ENCODE measurements at regions not wholly inside any gene's neighbourhood (a gene's known extent, or its start where the extent isn't known, plus 50 kb on each side); places are given as distances from the start of the nearest gene placed in this dataset.
"Not testable (repeated sequence)": the region's sequence is repeated elsewhere in the genome, so short reads cannot be mapped to it uniquely, and the experiment has no call there.

- no peaks in the 10 kb centered on the region for H3K9me1 ChIP-seq (ENCODE audit: control insufficient read depth, extremely low read depth, insufficient read depth, low read length)
- H3K79me2 ChIP-seq (ENCODE audit: control insufficient read depth, insufficient read depth, low read length), result no peaks in the 10 kb centered on the region
- no peak overlapping the region for H2AFZ ChIP-seq (ENCODE audit: control insufficient read depth, low read length)
- H3K9me3 ChIP-seq (ENCODE audit: control insufficient read depth, low read depth, low read length), result no peaks in the 10 kb centered on the region
- FAIRE-seq (no peak), DNase-seq (ENCODE audit: low read depth, low spot score) (no peak)
- H3K4me2 ChIP-seq (ENCODE audit: control insufficient read depth, extremely low read depth, insufficient read depth, low read depth, low read length), result no peak overlapping the region
- H3K4me1 ChIP-seq (ENCODE audit: control insufficient read depth, extremely low read depth, insufficient read depth, low read length), result no peaks in the 10 kb centered on the region
- H4K20me1 ChIP-seq (ENCODE audit: control insufficient read depth, extremely low read depth, insufficient read depth, low read length), result no peaks in the 10 kb centered on the region
- TF ChIP-seq CTCF (optimal IDR thresholded peaks at IDR 0.05 in 1 of 3, IDR thresholded peaks at IDR 0.05 in 1 of 3, conservative IDR thresholded peaks at IDR 0.05 in 1 of 3; ENCODE audit: extremely low read depth in 1 of 3, insufficient read depth in 2 of 3, low read length in 3 of 3) (no peak), EZH2 (IDR thresholded peaks at IDR 0.05; ENCODE audit: low read length) (no peak)
- no peak overlapping the region for H3K4me3 ChIP-seq (ENCODE audit: control insufficient read depth in 2 of 3, extremely low read depth in 1 of 3, insufficient read depth in 2 of 3, low read depth in 1 of 3, low read length in 3 of 3)
- H3K9ac ChIP-seq (ENCODE audit: control insufficient read depth, extremely low read depth, insufficient read depth, low read length), result no peak overlapping the region
- H3K27me3 ChIP-seq (ENCODE audit: control insufficient read depth, extremely low read depth, insufficient read depth, low read length), result no peaks in the 10 kb centered on the region
- dilution Hi-C loops (cut with MboI; ENCODE audit: extremely low pct_ligation_motif_present, low sequenced_read_pairs), result no loop called here
- H3K36me3 ChIP-seq (ENCODE audit: control insufficient read depth in 2 of 2, extremely low read depth in 1 of 2, insufficient read depth in 2 of 2, low read length in 2 of 2), result no peaks in the 10 kb centered on the region
- H3K27ac ChIP-seq (ENCODE audit: control insufficient read depth, insufficient read depth, low read length), result no peak overlapping the region
Measured at GRCh38 chr11:24267014-24267413, 229.8 kb upstream of the LUZP2 start.

- Histone ChIP-seq H3K36me3 (ENCODE audit: control insufficient read depth in 2 of 2, extremely low read depth in 1 of 2, insufficient read depth in 2 of 2, low read length in 2 of 2) (no peaks in the 10 kb centered on the region), H3K4me2 (ENCODE audit: control insufficient read depth, extremely low read depth, insufficient read depth, low read depth, low read length) (no peak overlapping the region), H3K9me1 (ENCODE audit: control insufficient read depth, extremely low read depth, insufficient read depth, low read length) (no peaks in the 10 kb centered on the region), H3K4me3 (ENCODE audit: control insufficient read depth in 2 of 3, extremely low read depth in 1 of 3, insufficient read depth in 2 of 3, low read depth in 1 of 3, low read length in 3 of 3) (no peak overlapping the region), H3K79me2 (ENCODE audit: control insufficient read depth, insufficient read depth, low read length) (no peaks in the 10 kb centered on the region), H4K20me1 (ENCODE audit: control insufficient read depth, extremely low read depth, insufficient read depth, low read length) (no peaks in the 10 kb centered on the region), H3K9me3 (ENCODE audit: control insufficient read depth, low read depth, low read length) (no peaks in the 10 kb centered on the region), H3K27me3 (ENCODE audit: control insufficient read depth, extremely low read depth, insufficient read depth, low read length) (no peaks in the 10 kb centered on the region), H3K27ac (ENCODE audit: control insufficient read depth, insufficient read depth, low read length) (no peak overlapping the region), H3K9ac (ENCODE audit: control insufficient read depth, extremely low read depth, insufficient read depth, low read length) (no peak overlapping the region), H2AFZ (ENCODE audit: control insufficient read depth, low read length) (no peak overlapping the region), H3K4me1 (ENCODE audit: control insufficient read depth, extremely low read depth, insufficient read depth, low read length) (no peaks in the 10 kb centered on the region)
- TF ChIP-seq EZH2 (IDR thresholded peaks at IDR 0.05; ENCODE audit: low read length) (no peak), CTCF (optimal IDR thresholded peaks at IDR 0.05 in 1 of 3, IDR thresholded peaks at IDR 0.05 in 1 of 3, conservative IDR thresholded peaks at IDR 0.05 in 1 of 3; ENCODE audit: extremely low read depth in 1 of 3, insufficient read depth in 2 of 3, low read length in 3 of 3) (no peak)
- DNase-seq (ENCODE audit: low read depth, low spot score), result no peak
- FAIRE-seq, result no peak
- dilution Hi-C loops (cut with MboI; ENCODE audit: extremely low pct_ligation_motif_present, low sequenced_read_pairs), result no loop called here
Measured at GRCh38 chr11:24271798-24272197, 225.1 kb upstream of the LUZP2 start.

GRCh38 chr11:24274214-24274781 lies 222.6 kb upstream of the LUZP2 start:
- H2AFZ ChIP-seq (ENCODE audit: control insufficient read depth, low read length); H3K4me3 ChIP-seq (ENCODE audit: control insufficient read depth in 2 of 3, extremely low read depth in 1 of 3, insufficient read depth in 2 of 3, low read depth in 1 of 3, low read length in 3 of 3); dilution Hi-C loops (cut with MboI; ENCODE audit: extremely low pct_ligation_motif_present, low sequenced_read_pairs); H3K4me2 ChIP-seq (ENCODE audit: control insufficient read depth, extremely low read depth, insufficient read depth, low read depth, low read length); H3K27me3 ChIP-seq (ENCODE audit: control insufficient read depth, extremely low read depth, insufficient read depth, low read length); H3K36me3 ChIP-seq (ENCODE audit: control insufficient read depth in 2 of 2, extremely low read depth in 1 of 2, insufficient read depth in 2 of 2, low read length in 2 of 2); H3K4me1 ChIP-seq (ENCODE audit: control insufficient read depth, extremely low read depth, insufficient read depth, low read length); DNase-seq (ENCODE audit: low read depth, low spot score); H3K79me2 ChIP-seq (ENCODE audit: control insufficient read depth, insufficient read depth, low read length); H3K9me3 ChIP-seq (ENCODE audit: control insufficient read depth, low read depth, low read length); H4K20me1 ChIP-seq (ENCODE audit: control insufficient read depth, extremely low read depth, insufficient read depth, low read length); H3K27ac ChIP-seq (ENCODE audit: control insufficient read depth, insufficient read depth, low read length); FAIRE-seq; H3K9ac ChIP-seq (ENCODE audit: control insufficient read depth, extremely low read depth, insufficient read depth, low read length); H3K9me1 ChIP-seq (ENCODE audit: control insufficient read depth, extremely low read depth, insufficient read depth, low read length): not testable (repeated sequence)
